NCI-H2107 (cell line): ENCODE measurements at regions not wholly inside any gene's neighbourhood (a gene's known extent, or its start where the extent isn't known, plus 50 kb on each side); places are given as distances from the start of the nearest gene placed in this dataset.
"Not testable (repeated sequence)": the region's sequence is repeated elsewhere in the genome, so short reads cannot be mapped to it uniquely, and the experiment has no call there.

Source experiments
- DNase-seq: peaks from one replicate; lab custom pipeline; 2025; lab: John Stamatoyannopoulos, UW

DNA sequence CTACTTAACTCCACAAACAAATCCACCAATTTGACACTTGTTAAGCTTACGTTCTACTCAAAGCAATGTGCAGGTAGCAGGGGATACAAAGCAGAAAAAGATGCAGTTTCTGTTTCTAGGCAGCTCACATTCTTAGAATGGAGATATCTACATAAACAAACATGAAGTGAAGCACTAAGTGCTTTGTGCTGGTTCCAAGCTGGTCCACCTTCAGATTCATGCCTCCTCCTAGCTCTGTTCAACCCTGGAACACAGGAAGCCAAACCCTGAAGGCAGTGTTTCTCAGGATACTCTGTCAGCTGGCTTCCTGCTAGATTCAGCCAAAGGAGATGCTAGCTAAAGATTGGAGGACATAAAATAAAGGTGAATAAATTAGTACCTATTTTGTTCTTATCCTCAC, 55.3 kb upstream of the NOL4 start:
- DNase-seq: no peak

DNA sequence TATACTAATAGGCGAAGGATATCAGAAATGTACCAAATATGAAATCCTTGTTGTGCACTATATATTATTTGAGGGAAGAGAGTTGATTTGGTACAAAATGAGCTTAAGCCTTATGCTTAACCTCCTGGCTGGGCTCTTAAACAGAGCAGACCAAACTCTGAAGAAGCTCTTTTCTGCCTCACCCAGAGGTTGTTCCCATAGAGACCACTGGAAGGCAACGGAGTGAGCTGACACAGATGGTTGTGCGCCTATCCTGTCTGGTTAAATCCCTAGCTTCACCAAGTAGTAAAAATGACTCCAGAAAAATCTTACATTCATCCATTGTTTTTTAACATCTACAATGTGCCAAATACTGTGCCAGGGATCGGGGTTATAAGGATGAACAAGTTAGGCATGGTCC, 55.9 kb upstream of the NOL4 start:
- DNase-seq: no peak

DNA sequence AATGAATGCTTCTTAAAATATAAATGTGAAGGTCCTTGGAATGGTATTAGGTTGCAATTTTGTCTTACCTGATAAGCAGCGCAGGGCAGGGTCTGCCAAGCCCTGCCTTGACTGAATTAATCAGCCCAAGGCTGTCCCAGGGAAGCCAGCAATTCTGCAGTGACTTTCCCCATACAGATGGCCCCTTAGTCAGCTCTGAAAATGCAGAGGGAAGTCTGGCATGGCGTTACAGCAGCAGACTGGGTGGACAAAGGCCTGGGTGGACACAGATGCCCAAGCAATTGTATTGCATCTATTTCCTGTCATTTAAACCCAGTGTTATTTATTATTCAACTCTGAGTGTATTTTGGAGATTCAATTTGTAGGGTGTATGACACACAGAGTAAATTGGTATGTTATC, 56.6 kb upstream of the NOL4 start:
- DNase-seq: no peak

DNA sequence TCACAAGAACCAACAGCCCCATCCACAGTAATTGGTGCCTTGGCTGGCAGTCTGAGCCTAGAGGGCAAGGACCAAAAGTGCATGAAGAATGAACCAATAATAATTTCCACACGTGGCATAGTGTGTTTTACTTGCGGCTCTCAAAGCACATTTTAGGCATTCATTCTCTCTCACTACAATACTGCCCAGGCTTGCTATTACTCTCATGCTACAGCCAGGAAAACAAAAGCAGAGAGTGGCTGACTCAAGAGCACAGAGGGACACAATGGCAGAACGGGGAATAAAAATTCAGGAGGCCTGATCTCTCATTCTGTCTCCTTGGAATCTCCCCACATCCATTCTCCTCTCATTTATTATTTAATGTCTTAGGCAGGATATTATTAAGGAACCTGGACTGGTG, 57.0 kb upstream of the NOL4 start:
- no peak for DNase-seq

DNA sequence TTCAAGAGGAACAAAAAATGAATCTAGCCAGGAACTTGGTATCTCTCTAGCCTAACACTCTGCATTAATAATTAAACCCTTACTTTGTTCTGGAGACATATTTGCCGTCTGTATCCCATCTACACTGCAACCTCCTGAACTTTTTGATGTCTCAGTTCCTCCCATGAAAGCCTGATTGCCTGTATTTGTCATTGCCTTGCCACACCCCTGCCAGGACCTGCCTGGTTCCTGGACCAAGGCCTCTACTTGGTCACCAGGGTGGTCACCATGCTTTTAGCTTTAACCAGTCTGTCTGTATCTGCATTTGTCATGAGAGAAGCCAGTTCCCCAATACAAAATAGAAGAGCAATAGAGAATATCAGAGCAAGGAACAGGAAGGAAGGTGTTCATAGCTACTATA, 58.8 kb upstream of the NOL4 start:
- DNase-seq: no peak

DNA sequence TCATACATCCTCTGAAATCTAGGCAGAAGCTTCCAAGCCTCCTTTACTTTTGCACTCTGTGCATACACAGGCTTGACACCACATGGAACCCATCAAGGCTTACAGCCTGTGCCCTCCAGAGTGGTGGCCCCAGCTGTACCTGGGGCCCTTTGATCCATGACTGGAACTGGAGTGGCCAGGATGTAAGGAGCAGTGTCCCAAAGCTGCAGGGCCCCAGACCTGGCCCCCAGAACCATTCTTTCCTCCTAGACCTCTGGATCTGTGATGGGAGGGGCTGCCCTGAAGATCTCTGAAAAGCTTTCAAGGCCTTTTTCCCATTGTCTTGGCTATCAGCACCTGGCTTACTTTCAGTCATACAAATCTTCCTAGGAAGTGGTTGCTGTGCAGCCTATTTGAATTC, 63.1 kb upstream of the NOL4 start:
- no peak for DNase-seq

DNA sequence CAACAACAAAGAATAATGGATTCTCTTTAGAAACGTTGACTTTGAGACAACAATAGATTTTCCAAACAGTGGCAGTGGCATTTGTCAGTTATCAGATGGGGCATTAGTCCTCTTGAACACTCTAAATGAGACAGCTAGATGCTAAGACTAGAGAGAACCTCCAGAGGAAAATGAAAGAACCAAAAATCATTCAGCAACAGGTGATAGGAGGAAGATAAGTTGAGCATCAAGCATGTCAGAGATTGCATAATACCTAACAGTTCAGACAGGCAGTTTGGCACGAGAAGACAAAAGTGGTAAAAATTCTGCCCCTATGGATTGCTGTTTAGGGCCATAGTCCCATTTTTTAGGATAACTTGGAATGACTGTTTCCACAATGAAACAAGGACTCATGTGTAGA, 67.9 kb upstream of the NOL4 start:
- no peak for DNase-seq

DNA sequence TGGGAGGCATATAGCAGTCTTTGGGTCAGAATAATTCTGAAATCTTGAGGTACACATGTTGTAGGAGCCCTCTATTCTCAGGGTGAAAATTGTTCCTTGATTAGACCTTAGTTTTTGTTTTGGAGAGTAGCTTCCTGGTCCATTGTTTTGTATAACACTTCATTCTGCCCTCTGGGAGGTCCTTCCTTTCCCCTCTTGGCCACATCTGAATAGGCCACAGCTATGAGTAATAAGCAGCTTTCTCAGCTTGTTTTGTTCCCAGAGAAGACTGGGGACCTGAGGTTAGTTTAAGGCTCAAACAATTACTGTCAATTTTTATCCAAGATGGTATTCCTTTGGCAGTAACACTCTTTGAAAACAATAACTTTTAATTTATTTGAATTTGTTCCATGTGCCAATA, 72.6 kb upstream of the NOL4 start:
- no peak for DNase-seq

DNA sequence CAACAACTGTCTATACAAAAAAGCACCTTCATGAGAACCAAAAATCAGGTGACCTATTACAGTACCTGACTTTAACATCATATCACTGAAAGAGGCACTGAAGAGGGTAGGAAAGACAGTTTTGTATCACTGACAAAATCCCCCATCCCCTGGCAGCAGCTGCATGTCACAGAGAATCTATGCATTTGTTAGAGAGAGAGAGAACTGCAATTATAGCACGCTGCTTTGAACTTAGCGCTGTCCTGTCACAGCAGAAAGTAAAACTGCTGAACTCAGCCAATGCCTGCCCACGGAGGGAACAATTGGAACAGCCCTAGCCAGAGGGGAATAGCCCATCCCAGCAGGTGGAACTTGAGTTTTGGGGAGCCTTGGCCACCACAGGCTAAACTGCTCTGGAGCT, 75.1 kb upstream of the NOL4 start:
- no peak for DNase-seq

DNA sequence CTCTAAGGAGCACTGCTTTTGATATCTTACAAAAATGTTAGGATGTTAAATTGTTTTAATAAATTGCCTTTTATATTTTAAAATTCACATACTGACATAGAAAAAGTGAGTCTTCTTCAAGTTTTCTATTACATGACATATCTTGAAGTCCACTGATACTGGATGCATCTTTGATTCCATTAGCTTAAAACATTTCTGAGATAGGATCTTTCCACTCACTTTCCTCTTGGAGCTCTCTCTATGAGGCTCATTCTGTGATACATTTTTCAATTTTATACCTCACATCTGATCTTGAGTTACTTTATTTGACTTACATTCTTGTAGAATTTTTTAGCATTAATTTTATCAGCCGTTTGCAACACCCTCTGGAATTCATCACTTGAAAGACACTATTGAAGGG, 86.8 kb upstream of the NOL4 start:
- no peak for DNase-seq

DNA sequence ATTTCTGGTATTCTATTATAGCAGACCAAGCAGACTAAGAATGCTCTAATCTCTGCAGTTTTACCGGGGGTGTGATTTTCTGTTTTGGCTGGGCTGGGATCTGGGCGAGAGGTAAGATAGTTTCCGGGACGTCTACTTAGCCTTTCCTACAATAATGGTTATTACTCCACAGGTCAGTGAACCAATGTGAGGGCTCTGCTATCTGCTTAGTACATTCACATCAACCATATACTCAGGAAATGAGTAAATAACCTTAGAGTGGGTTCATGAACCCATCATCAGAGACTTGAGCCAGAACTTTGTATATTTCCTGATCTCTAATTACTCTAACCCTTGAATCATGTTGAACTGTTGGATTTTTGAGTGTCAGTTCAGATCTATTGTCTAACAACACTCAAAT, 90.1 kb upstream of the NOL4 start:
- no peak for DNase-seq

DNA sequence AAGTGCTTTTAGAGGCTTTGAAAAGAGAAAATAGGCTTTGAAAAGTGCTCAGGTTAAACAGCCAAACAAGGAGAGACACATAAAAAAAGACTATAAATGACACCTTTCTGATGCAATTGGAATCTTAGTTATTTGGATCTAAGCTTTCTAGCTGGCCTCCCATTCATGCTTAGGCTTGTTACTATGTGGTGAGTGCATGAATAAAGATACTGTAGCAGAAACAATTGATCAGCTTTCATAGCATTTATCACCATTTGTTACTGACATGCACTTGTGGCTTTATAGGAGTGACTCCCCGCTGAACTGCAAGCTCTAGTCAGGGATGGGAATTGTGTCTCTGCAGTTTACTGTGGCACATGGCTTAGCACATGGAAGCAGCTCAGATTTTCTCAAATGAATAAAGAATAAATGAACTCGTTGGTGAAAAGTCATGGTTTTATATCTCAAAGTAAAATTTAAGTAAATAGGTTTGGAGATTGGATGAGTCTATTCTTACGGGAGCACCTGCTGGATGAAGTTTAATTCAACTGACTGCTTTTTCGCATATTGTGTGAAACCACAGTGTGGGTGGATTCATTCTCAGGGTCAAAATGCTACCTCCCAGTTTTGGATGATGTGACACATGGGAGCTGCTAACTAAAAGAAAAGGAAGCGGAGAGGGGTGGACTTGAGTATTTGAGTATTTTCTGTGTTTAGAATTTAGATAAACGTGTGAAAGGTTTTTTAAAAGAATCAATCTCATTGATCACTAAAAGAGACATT, 91.1 kb upstream of the NOL4 start:
- DNase-seq: peak; percentile 49

DNA sequence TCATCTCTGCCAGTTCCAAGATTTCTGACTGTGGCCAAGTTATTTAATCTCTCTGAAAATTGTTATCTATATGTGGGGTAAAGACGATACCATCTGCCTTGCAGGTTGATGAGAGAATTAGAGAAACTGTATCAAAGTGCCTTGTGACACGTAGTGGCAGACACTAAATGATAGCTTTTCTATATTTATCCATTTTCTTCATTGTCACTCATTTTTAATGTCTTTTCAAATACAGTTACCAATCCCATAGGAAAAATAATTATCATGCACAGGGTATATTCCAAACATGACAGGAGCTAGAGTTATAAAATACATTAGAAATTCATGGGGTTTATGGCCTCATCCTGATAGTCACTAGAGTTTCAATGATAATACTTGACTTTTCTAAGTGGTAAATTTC, 95.6 kb upstream of the NOL4 start:
- DNase-seq: no peak

DNA sequence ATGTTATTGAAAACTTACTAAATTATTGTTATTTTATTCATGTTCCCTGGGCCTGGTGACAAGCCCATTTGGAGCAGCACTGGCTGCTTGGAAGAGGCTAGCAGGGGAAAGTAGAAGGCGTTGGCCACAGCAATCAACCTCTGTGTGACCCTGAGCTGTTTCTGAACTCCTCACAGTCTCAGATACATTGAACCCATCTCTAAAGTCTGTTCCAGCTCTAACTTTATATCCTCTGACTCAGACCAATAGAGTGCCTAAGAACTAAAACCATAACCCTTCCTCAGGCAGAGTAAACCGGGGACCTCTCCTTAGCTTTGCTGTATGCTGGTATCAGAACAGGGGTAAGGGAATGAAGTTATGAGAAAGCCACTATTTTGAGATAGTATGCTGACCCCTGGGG, 96.4 kb upstream of the NOL4 start:
- no peak for DNase-seq

DNA sequence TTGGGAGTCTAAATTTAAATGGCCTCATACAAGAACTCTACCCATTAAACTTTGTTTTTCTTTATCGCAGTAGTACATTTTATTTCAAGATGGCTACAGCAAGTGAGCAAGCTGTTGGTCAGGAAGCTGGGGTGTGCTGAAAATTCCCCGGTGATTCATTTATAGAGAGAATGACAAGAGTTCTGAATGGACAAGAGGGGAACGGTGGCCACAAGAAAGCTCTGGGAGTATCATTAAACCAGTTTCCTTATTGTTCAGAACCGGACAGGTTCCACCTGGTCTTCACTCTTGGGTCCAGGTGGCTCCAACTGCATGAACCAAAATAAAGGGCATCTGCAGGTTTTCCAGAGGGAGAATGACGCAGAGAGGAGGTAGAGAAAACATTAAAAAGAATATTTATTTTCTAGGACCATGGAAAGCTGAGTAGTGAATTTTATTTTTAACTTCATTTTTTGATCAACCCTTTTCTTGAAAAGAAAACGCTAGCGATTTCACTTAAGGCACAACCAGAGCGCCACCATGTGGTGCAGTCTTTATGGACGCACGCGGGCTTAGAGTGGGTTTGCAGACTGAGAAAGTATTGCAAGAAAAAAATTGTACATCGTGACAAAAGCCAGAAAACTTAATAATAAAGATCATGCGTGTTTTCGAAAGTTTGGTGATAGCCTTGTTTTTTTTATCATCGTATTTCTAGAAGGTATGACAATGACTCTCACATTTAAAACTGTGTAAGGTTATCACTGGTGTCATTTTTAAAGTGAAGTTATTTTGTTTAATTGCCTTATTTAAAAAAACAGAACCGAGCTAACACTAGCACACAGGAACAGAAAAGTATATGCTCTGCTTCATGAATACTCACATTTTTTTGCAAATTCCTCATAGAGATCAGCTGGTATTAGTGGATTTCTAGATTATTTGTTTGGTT, 97.9 kb upstream of the NOL4 start:
- peak; percentile 45 for DNase-seq

DNA sequence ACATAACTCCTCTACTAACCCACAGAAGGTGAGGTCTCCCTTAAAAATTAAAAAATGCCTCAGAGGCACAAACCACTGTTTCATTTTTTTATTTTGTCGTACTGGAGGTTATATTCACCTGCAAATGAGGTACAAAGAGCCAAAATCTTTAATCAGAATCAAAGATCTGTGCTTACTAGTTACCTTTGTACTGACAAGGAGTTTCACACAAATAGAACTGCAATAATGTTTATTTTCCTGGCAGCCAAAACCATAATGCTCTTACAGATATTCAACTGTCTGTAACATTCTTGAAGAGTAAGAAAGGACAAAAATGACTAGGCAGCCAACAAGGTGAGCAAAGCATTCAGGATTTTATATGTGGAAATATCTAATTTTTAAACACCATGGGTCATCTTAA, 105.1 kb upstream of the NOL4 start:
- DNase-seq: no peak

DNA sequence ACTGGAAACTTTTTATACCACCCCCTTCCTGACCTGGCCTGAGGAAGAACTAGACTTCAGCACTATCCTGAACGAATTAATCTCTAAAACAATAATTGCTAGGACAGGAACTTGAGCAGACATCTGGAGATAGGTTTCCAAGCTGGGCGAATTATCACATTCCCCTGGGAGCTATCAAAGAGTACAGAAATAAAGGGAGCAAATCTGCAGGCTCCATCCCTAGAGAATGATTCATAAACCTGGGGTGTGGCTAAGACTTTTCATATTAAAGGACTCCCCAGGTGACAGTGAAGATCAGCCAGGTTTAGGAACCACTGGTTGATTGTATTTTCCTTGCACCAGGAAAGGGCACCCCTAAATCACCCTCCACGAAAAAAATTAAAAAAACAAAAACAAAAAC, 105.6 kb upstream of the NOL4 start:
- no peak for DNase-seq

DNA sequence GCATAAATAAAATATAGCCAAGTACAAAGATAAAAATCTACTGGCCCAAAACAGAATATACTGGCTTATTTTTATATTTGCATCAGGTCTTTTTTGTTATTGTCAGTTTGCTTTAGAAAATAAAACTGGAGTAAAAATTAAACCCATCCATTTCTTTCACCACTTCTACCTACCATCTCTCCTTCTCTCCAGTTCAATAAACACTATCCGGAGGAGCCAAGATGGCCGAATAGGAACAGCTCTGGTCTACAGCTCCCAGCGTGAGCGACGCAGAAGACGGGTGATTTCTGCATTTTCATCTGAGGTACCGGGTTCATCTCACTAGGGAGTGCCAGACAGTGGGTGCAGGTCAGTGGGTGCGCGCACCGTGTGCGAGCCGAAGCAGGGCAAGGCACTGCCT, 106.2 kb upstream of the NOL4 start:
- DNase-seq: not testable (repeated sequence)

DNA sequence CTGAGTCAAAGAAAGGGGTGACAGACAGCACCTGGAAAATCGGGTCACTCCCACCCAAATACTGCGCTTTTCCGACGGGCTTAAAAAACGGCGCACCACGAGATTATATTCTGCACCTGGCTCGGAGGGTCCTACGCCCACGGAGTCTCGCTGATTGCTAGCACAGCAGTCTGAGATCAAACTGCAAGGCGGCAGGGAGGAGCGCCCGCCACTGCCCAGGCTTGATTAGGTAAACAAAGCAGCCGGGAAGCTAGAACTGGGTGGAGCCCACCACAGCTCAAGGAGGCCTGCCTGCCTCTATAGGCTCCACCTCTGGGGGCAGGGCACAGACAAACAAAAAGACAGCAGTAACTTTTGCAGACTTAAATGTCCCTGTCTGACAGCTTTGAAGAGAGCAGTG, 106.6 kb upstream of the NOL4 start:
- DNase-seq: not testable (repeated sequence)

DNA sequence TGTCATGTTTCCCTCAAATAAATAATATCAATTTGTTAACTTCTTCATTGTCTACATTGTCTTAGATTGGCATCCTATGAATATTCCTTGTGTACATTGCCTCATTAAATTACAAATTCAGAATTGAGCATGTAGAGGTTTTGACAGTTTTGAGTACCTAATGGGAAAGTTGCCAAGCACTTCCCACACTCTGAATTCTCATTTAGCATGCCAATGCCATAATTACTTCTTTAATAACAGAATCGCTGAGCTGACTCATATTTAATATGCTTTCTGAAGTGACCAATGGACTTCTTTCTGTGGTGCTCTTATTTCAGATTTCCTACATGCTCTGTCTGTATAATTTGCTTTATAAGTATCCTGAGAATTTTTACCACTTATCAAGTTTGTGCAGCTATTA, 114.4 kb upstream of the NOL4 start:
- DNase-seq: no peak

DNA sequence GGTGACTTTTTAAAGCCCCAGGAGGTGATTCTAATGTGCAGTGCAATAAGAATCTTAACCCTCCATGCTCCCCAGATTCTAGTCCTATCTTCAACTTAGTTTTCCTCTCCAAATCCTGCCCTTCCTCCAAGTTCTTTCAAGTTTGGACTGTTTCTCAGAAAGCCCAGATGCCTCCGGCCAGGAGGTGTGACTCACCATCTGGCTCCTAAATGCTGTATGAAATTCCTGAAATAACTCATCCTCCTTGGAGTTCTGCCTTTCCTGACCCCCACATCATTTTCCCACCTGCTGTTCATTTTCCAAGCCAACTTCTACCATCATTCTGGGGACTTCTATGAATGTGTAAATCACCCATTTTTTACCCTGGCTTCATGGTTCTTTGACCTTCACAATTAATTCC, 118.2 kb upstream of the NOL4 start:
- DNase-seq: no peak

DNA sequence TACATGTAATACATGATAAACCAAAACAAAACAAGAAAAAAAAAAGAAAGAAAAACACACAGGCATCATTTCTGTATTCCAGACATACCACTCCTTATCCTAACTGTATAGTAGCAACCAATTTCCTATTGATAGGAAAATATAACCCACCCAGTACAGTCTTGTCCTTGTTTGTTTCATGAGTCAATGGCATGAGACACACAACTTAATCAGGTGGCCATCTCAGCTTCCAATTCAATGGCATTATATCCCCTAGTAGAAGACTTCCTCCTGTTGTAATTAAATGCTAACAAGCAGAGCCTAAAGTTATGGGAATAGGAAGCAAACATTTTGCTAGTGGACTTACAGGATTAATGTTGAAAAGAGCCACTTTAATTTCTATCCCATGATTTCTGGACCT, 121.0 kb upstream of the NOL4 start:
- DNase-seq: no peak

DNA sequence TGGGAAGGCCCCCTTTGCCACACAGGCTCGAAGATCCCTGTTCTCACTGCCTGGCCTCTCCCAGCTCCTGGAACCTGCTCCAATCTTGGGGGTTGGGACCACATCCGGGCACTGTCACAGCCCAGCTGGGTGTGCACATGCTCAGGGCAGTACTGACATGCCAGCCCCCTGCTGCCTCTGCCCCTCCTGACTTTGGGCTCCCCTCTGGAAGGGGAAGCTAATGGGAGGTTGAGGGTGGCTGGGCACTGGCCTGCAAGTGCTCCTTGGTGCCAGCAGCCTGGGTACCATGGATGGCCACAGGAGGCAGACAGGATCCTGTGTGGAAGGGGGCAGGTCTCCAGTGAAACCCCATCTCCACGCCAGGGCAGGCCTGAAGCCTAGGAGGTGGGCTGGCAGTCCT, 126.1 kb upstream of the NOL4 start:
- no peak for DNase-seq
